MCF 10A (cell line): ENCODE measurements at regions not wholly inside any gene's neighbourhood (a gene's known extent, or its start where the extent isn't known, plus 50 kb on each side); places are given as distances from the start of the nearest gene placed in this dataset.

Experiments used
- BruUV-seq: library from RNA; stranded (reverse); fragments of 400-500 nt; replicated peaks from 2 replicates; lab custom pipeline; 2021; lab: Mats Ljungman, UMichigan
- CTCF ChIA-PET: fragments of 300-600 bp; sonication (Branson Sonifier 250); formaldehyde crosslinking; extraction: SDS; loops from one replicate; lab custom pipeline; 2021; ENCODE audit warnings: antibody characterized with exemption, inconsistent platforms; lab: Yijun Ruan, JAX
- POLR2A ChIA-PET: fragments of 300-600, 350-650 bp; sonication (Branson Sonifier 250); formaldehyde crosslinking; extraction: SDS; loops from one replicate; lab custom pipeline; 2020; ENCODE audit warnings: antibody characterized with exemption, inconsistent platforms; lab: Yijun Ruan, JAX
- DNase-seq: peaks from one replicate; pipeline ENCODE4 v3.0.0-alpha.2; 2018; ENCODE audit not compliant: unreplicated experiment
- H3K27ac Mint-ChIP-seq: one replicate; pipeline ENCODE4 v1.8.0; 2022; ENCODE audit warnings: mild to moderate bottlenecking, low read depth, mixed read lengths; ENCODE audit not compliant: unreplicated experiment
- H3K27me3 Mint-ChIP-seq: one replicate; pipeline ENCODE4 v1.8.0; 2022; ENCODE audit warnings: mixed read lengths; ENCODE audit not compliant: insufficient read depth, unreplicated experiment
- H3K36me3 Mint-ChIP-seq: one replicate; pipeline ENCODE4 v1.8.0; 2022; ENCODE audit warnings: mild to moderate bottlenecking, moderate library complexity, mixed read lengths; ENCODE audit not compliant: insufficient read depth, unreplicated experiment
- H3K4me1 Mint-ChIP-seq: one replicate; pipeline ENCODE4 v1.8.0; 2022; ENCODE audit warnings: mixed read lengths; ENCODE audit not compliant: insufficient read depth, unreplicated experiment
- H3K4me3 Mint-ChIP-seq: one replicate; pipeline ENCODE4 v1.8.0; 2022; ENCODE audit warnings: mild to moderate bottlenecking, moderate library complexity, mixed read lengths; ENCODE audit not compliant: unreplicated experiment
- H3K9me3 Mint-ChIP-seq: one replicate; pipeline ENCODE4 v1.8.0; 2022; ENCODE audit warnings: mixed read lengths; ENCODE audit not compliant: unreplicated experiment
- CTCF ChIP-seq: fragments of 200-600 bp; IDR thresholded peaks from one replicate; pipeline ENCODE4 v1.8.0; 2022; ENCODE audit warnings: antibody characterized with exemption, mild to moderate bottlenecking; ENCODE audit not compliant: unreplicated experiment
- intact Hi-C: fragments of 100-400 bp; cut with micrococcal nuclease; formaldehyde crosslinking; loops from 2 replicates; pipeline ENCODE4 v1.14.1; 2022

DNA sequence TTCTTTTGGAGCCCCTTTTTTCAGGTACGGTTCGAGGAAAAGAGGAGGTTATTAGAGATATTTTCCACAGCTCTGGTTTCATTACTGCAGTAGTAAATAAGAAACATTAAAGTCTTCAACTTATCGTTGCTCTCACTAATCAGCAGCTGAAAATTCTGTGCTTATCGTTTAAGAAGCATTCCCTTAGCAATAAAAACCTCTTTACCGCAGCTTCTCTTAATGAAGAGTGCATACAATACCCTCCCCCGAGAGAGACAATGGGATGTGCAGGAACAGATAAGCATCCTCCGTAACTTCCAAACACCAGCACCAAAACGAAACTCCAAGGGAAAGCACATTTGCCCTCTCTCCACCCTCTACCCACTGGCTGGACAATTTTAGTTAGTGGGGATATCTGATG lies 384.5 kb downstream of the NEBL start:
- no peak for TF ChIP-seq CTCF
- Mint-ChIP-seq H3K27ac (no peak overlapping the region), H3K27me3 (no peaks in the 10 kb centered on the region), H3K4me3 (no peak overlapping the region), H3K4me1 (no peaks in the 10 kb centered on the region), H3K36me3 (no peaks in the 10 kb centered on the region), H3K9me3 (no peaks in the 10 kb centered on the region)
- BruUV-seq, result no TSS peak
- intact Hi-C loops, result no loop called here
- no peak for DNase-seq
- ChIA-PET POLR2A (no interaction called here), CTCF (no interaction called here)

GRCh38 chr10:20508921-20509320 lies 388.2 kb downstream of the NEBL start:
- Mint-ChIP-seq H3K4me3 (no peak overlapping the region), H3K4me1 (no peaks in the 10 kb centered on the region), H3K27me3 (no peaks in the 10 kb centered on the region), H3K36me3 (no peaks in the 10 kb centered on the region), H3K9me3 (no peaks in the 10 kb centered on the region), H3K27ac (no peak overlapping the region)
- intact Hi-C loops, result no loop called here
- POLR2A ChIA-PET, result no interaction called here
- no peak for TF ChIP-seq CTCF
- no peak for DNase-seq
- CTCF ChIA-PET, result no interaction called here
- no TSS peak for BruUV-seq

DNA sequence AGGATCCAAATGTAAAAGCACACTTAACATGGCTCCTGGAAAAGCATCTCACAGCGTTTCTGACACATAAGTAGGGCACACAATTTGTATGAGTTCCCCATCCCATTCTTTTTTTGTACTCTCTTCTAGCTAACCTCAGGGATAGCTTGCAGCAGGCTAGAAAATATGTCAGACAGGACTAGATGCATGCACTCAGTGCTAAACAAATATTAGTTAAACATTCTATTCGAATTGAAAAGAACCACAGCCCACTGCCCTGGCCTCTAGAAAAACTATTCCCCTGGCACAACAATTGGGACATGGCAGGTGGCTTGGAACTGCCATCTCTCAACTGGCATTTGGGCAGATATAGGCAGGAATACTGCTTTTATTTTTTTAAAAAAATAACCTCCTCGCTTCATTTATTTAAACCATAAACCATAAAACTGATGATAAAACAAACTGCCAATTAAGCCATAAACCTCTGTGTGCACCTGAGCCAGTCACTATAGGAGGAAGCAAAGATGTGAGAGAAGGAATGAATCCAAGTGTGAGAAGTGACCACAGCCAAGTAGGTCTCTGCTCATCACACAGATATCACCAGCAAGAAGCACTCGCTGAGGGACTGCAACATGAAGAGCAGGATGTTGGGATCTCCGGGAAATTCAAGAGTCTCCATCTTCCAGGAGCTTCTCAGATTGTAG lies 394.1 kb downstream of the NEBL start:
- intact Hi-C loops, result no loop called here
- Mint-ChIP-seq H3K4me3 (no peak overlapping the region), H3K9me3 (peaks cover 7% of the 10 kb centered on the region), H3K36me3 (no peaks in the 10 kb centered on the region), H3K27ac (no peak overlapping the region), H3K27me3 (no peaks in the 10 kb centered on the region), H3K4me1 (no peaks in the 10 kb centered on the region)
- ChIA-PET CTCF (interaction anchor here (0.5 to 0.6 kb wide), 2 partner anchors 9 to 1340 kb away, joined by 3 read pairs; no protein-coding TSS in a partner anchor), POLR2A (no interaction called here)
- TF ChIP-seq CTCF, result no peak
- BruUV-seq, result no TSS peak
- no peak for DNase-seq

DNA sequence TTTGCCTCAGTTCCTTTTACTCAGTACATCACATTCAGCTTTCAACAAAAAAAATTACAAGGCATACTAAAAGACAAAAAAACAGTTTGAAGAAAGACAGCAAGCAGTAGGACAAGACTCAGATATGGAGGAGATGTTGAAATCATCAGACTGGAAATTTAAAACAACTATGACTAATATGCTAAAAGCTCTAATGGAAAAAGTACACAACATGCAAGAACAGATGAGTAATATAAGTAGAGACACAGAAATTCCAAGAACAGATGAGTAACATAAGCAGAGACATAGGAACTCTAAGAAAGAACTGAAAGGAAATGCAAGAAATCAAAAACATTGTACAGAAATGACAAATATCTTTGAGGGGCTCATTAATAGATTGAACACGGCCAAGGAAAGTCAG lies 402.6 kb downstream of the NEBL start:
- intact Hi-C loops, result no loop called here
- Mint-ChIP-seq H3K4me3 (no peak overlapping the region), H3K4me1 (peaks cover 7% of the 10 kb centered on the region), H3K27me3 (no peaks in the 10 kb centered on the region), H3K36me3 (no peaks in the 10 kb centered on the region), H3K27ac (peak overlapping the region; percentile 37), H3K9me3 (peaks cover 16% of the 10 kb centered on the region)
- no TSS peak for BruUV-seq
- ChIA-PET POLR2A (interaction anchor here (0.7 kb wide), 1 partner anchor 104 kb away, joined by 3 read pairs; no protein-coding TSS in a partner anchor), CTCF (interaction anchor here (0.6 to 0.7 kb wide), 2 partner anchors 9 to 1808 kb away, joined by 3 to 4 read pairs; no protein-coding TSS in a partner anchor)
- no peak for TF ChIP-seq CTCF
- peak; percentile 69 for DNase-seq
